ENCODE measurements at regions not wholly inside any gene's neighbourhood (a gene's known extent, or its start where the extent isn't known, plus 50 kb on each side); places are given as distances from the start of the nearest gene placed in this dataset.

DNA sequence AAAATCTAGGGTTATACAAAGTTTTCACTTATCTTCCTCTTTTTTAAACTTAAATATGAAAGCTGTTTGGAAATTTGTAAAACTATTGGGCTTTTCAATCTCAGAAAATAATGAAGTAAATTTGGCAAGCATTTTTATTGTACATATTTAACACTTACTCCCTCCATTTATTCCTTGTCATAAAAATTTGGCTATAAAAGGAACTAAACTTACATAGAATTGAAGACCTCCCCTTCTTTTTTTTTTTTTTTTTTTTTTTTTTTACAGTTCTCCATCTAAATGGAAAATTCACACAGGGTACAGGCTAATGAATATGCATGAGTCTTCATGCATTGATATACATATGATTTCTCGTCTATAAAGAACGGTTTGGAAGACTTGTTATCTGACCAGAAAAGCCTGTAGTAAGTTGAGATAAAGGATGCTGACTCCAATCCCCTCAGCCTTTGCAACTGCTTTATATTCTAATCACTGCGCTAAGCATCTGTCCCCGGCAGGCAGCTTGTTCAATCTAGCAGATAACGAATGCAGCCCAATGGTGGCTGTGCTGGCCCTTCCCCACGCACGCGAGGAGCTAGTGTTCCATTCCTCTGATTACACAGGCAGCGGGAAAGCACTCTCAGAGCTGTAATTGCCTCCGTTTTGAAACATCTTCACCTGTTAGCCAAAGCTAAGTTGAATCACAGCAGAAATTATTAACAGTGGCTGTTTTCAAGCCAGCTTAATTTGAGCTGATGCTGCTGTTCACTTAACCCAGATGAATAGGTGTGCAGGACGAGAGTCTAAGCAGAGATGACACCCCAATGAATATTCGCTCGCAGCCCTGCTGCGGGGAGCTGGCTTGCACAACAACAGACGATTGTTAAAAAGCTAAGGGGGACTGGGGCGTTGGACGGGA is 453.8 kb upstream of the ZNF608 start:
- no peaks in the 10 kb centered on the region for H3K27me3 Mint-ChIP-seq (ENCODE audit: unreplicated experiment)
- CTCF ChIA-PET: interaction anchor here (0.8 to 1.2 kb wide), 2 partner anchors 9 to 10 kb away, joined by 3 read pairs; no protein-coding TSS in a partner anchor
- H3K4me3 Mint-ChIP-seq (ENCODE audit: low read depth, unreplicated experiment): peak overlapping the region; percentile 48
- no peaks in the 10 kb centered on the region for H3K9me3 Mint-ChIP-seq (ENCODE audit: low read depth, unreplicated experiment)
- H3K4me1 Mint-ChIP-seq (ENCODE audit: low read depth, unreplicated experiment): no peaks in the 10 kb centered on the region
- intact Hi-C loops (cut with micrococcal nuclease; ENCODE audit: unreplicated experiment): no loop called here
- no TSS peak for BruUV-seq (replicated peaks)
- H3K36me3 Mint-ChIP-seq (ENCODE audit: insufficient read depth, unreplicated experiment): no peaks in the 10 kb centered on the region
- no peak overlapping the region for H3K27ac Mint-ChIP-seq (ENCODE audit: unreplicated experiment)
- DNase-seq: no peak
- TF ChIP-seq, protein P1, sequence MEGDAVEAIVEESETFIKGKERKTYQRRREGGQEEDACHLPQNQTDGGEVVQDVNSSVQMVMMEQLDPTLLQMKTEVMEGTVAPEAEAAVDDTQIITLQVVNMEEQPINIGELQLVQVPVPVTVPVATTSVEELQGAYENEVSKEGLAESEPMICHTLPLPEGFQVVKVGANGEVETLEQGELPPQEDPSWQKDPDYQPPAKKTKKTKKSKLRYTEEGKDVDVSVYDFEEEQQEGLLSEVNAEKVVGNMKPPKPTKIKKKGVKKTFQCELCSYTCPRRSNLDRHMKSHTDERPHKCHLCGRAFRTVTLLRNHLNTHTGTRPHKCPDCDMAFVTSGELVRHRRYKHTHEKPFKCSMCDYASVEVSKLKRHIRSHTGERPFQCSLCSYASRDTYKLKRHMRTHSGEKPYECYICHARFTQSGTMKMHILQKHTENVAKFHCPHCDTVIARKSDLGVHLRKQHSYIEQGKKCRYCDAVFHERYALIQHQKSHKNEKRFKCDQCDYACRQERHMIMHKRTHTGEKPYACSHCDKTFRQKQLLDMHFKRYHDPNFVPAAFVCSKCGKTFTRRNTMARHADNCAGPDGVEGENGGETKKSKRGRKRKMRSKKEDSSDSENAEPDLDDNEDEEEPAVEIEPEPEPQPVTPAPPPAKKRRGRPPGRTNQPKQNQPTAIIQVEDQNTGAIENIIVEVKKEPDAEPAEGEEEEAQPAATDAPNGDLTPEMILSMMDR (IDR thresholded peaks at IDR 0.05; ENCODE audit: unreplicated experiment): no peak

DNA sequence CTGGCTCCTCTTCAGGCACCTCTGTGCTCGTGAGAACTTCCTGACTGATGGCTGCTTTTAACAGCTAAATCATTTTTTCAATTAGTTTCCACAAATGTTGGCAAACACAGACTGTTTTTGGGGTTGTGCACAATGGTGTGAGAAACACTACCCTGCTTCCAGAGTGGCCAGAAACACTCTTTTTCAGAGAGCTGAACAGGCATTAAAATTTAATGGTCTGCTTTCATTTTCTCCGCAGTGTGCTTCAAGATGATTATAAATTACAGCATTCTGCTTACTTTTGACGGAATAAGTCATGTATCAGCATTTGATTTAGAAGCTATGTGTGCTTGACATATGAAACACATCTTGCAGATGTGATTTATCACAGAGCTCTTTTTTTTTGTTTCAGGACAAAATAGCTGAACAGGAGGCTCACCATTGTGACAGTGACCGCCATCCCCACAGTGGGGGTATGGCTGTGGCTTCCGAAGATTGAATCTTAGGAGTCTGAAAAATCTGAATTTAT is 454.5 kb upstream of the ZNF608 start:
- Mint-ChIP-seq H3K27me3 (ENCODE audit: unreplicated experiment) (no peaks in the 10 kb centered on the region), H3K4me3 (ENCODE audit: low read depth, unreplicated experiment) (peak overlapping the region; percentile 48), H3K4me1 (ENCODE audit: low read depth, unreplicated experiment) (no peaks in the 10 kb centered on the region), H3K36me3 (ENCODE audit: insufficient read depth, unreplicated experiment) (no peaks in the 10 kb centered on the region), H3K27ac (ENCODE audit: unreplicated experiment) (no peak overlapping the region), H3K9me3 (ENCODE audit: low read depth, unreplicated experiment) (no peaks in the 10 kb centered on the region)
- CTCF ChIA-PET: interaction anchor here (0.7 to 1.2 kb wide), 3 partner anchors 10 to 557 kb away, joined by 3 to 4 read pairs (median 3); no protein-coding TSS in a partner anchor
- BruUV-seq (replicated peaks): no TSS peak
- TF ChIP-seq, protein P1 (IDR thresholded peaks at IDR 0.05; ENCODE audit: unreplicated experiment): no peak
- no peak for DNase-seq
- intact Hi-C loops (cut with micrococcal nuclease; ENCODE audit: unreplicated experiment): no loop called here

DNA sequence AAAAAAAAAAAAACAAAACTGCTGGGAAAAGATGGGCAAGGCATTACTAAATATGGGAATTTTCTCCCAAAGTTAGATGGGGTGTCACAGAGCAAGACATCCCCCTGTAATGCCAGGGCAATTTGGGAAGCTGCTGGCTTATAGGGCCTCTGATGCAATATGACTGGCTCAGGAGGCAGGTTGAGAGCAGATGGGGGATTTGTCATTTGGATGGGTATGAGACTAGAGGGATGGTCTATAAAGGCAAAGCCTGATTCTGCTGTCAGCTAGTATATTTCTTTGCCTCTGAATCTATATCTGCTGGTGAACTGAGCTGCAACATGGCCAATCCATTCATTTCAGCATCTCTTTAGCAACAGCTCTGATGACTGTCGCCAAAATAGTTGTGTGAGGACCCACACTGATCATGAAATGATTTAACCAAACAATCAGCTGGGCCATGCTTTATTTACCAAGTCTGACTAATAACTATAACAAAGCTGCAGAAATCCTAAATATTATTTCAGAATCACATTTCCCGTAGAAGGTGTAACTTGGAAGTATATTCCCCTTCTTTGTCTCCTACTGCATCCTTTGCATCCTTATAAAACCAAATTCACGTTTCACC is 455.1 kb upstream of the ZNF608 start:
- Mint-ChIP-seq H3K27ac (ENCODE audit: unreplicated experiment) (no peak overlapping the region), H3K36me3 (ENCODE audit: insufficient read depth, unreplicated experiment) (no peaks in the 10 kb centered on the region), H3K4me1 (ENCODE audit: low read depth, unreplicated experiment) (no peaks in the 10 kb centered on the region), H3K9me3 (ENCODE audit: low read depth, unreplicated experiment) (no peaks in the 10 kb centered on the region), H3K4me3 (ENCODE audit: low read depth, unreplicated experiment) (no peak overlapping the region), H3K27me3 (ENCODE audit: unreplicated experiment) (no peaks in the 10 kb centered on the region)
- CTCF ChIA-PET: interaction anchor here (0.6 to 1.2 kb wide), 4 partner anchors 9 to 558 kb away, joined by 3 to 6 read pairs (median 4); no protein-coding TSS in a partner anchor
- TF ChIP-seq, protein P1 (IDR thresholded peaks at IDR 0.05; ENCODE audit: unreplicated experiment): no peak
- DNase-seq: no peak
- intact Hi-C loops (cut with micrococcal nuclease; ENCODE audit: unreplicated experiment): no loop called here
- no TSS peak for BruUV-seq (replicated peaks)

DNA sequence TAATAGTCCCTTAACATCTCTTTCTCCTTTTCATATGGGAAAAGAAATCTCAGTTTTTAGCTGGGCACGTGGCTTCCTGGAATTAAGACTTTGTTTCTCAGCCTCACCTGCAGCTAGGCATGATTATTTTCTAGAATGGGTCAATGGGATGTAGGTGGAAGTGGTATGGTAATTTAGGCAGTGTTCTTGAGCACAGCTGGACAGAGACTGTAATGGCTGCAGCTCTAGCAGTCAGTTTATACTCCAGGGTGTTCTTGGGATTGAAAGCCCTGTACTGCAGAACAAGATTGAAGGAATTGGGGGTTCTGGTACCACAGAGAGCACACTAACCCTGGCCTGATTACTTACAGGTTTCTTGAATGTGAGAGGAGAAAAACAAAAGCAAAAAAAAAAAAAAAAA is 455.9 kb upstream of the ZNF608 start:
- H3K4me3 Mint-ChIP-seq (ENCODE audit: low read depth, unreplicated experiment): no peak overlapping the region
- H3K27me3 Mint-ChIP-seq (ENCODE audit: unreplicated experiment): no peaks in the 10 kb centered on the region
- intact Hi-C loops (cut with micrococcal nuclease; ENCODE audit: unreplicated experiment): no loop called here
- no peaks in the 10 kb centered on the region for H3K36me3 Mint-ChIP-seq (ENCODE audit: insufficient read depth, unreplicated experiment)
- BruUV-seq (replicated peaks): no TSS peak
- DNase-seq: no peak
- no peaks in the 10 kb centered on the region for H3K4me1 Mint-ChIP-seq (ENCODE audit: low read depth, unreplicated experiment)
- H3K9me3 Mint-ChIP-seq (ENCODE audit: low read depth, unreplicated experiment): no peaks in the 10 kb centered on the region
- TF ChIP-seq, protein P1 (IDR thresholded peaks at IDR 0.05; ENCODE audit: unreplicated experiment): no peak
- H3K27ac Mint-ChIP-seq (ENCODE audit: unreplicated experiment): no peak overlapping the region
- CTCF ChIA-PET: interaction anchor here (0.6 to 0.7 kb wide), 2 partner anchors 25 to 164 kb away, joined by 3 to 5 read pairs; no protein-coding TSS in a partner anchor
